Adipocyte (in vitro differentiated cells): ENCODE measurements at regions not wholly inside any gene's neighbourhood (a gene's known extent, or its start where the extent isn't known, plus 50 kb on each side); places are given as distances from the start of the nearest gene placed in this dataset.
"Not testable (repeated sequence)": the region's sequence is repeated elsewhere in the genome, so short reads cannot be mapped to it uniquely, and the experiment has no call there.

Experiments
- DNase-seq: peaks from one replicate; pipeline ENCODE4 v3.0.0-alpha.2; 2015; ENCODE audit warnings: low read depth
- H3K27me3 ChIP-seq: replicated peaks from 2 replicates; pipeline ENCODE4 v1.7.0; 2013; ENCODE audit warnings: mild to moderate bottlenecking, low read length, moderate library complexity; ENCODE audit not compliant: control insufficient read depth, insufficient read depth
- H3K36me3 ChIP-seq: 2 replicates; pipeline ENCODE4 v1.7.0; 2013; ENCODE audit warnings: low read length, mild to moderate bottlenecking, moderate library complexity; ENCODE audit not compliant: control insufficient read depth, insufficient read depth, severe bottlenecking
- H3K4me1 ChIP-seq: 2 replicates; pipeline ENCODE4 v1.7.0; 2013; ENCODE audit warnings: mild to moderate bottlenecking, low read length, moderate library complexity; ENCODE audit not compliant: control insufficient read depth, insufficient read depth
- H3K4me3 ChIP-seq: 2 replicates; pipeline ENCODE4 v1.7.0; 2013; ENCODE audit warnings: mild to moderate bottlenecking, low read length, moderate library complexity
- H3K9ac ChIP-seq: 2 replicates; pipeline ENCODE4 v1.7.0; 2013; ENCODE audit warnings: mild to moderate bottlenecking, low read length, moderate library complexity
- H3K9me3 ChIP-seq: 2 replicates; pipeline ENCODE4 v1.7.0; 2013; ENCODE audit warnings: mild to moderate bottlenecking, low read length, moderate library complexity; ENCODE audit not compliant: control insufficient read depth

GRCh38 chr17:36695710-36696109, 94.3 kb downstream of the MRM1 start:
- not testable (repeated sequence) for H3K4me1 ChIP-seq, DNase-seq, H3K9me3 ChIP-seq, H3K9ac ChIP-seq, H3K4me3 ChIP-seq, H3K36me3 ChIP-seq
- peaks cover 30% of the 10 kb centered on the region for H3K27me3 ChIP-seq

GRCh38 chr17:36696805-36697204, 95.4 kb downstream of the MRM1 start:
- no peaks in the 10 kb centered on the region for H3K36me3 ChIP-seq
- H3K4me3 ChIP-seq, result no peak overlapping the region
- H3K4me1 ChIP-seq, result peaks cover 6% of the 10 kb centered on the region
- H3K9me3 ChIP-seq, result no peaks in the 10 kb centered on the region
- no peak for DNase-seq
- H3K9ac ChIP-seq, result no peak overlapping the region
- H3K27me3 ChIP-seq, result peaks cover 23% of the 10 kb centered on the region

- Histone ChIP-seq H3K9me3 (no peaks in the 10 kb centered on the region), H3K36me3 (no peaks in the 10 kb centered on the region), H3K4me3 (no peak overlapping the region), H3K9ac (no peak overlapping the region), H3K27me3 (peaks cover 28% of the 10 kb centered on the region), H3K4me1 (peaks cover 6% of the 10 kb centered on the region)
- peak; percentile 2 for DNase-seq
These were observed 96.6 kb downstream of the MRM1 start for GRCh38 chr17:36697903-36698530.

GRCh38 chr17:36701429-36702099, 100.2 kb downstream of the MRM1 start:
- Histone ChIP-seq H3K9me3 (no peaks in the 10 kb centered on the region), H3K4me3 (no peak overlapping the region), H3K9ac (no peak overlapping the region), H3K36me3 (no peaks in the 10 kb centered on the region), H3K27me3 (peaks cover 50% of the 10 kb centered on the region), H3K4me1 (no peaks in the 10 kb centered on the region)
- no peak for DNase-seq

GRCh38 chr17:36702636-36703035, 101.3 kb downstream of the MRM1 start:
- no peak overlapping the region for H3K4me3 ChIP-seq
- H3K4me1 ChIP-seq, result no peaks in the 10 kb centered on the region
- no peaks in the 10 kb centered on the region for H3K36me3 ChIP-seq
- no peak for DNase-seq
- no peaks in the 10 kb centered on the region for H3K9me3 ChIP-seq
- no peak overlapping the region for H3K9ac ChIP-seq
- H3K27me3 ChIP-seq, result peaks cover 50% of the 10 kb centered on the region

- Histone ChIP-seq H3K9me3 (no peaks in the 10 kb centered on the region), H3K4me3 (no peak overlapping the region), H3K27me3 (peaks cover 42% of the 10 kb centered on the region), H3K36me3 (no peaks in the 10 kb centered on the region), H3K9ac (no peak overlapping the region), H3K4me1 (no peaks in the 10 kb centered on the region)
- DNase-seq, result peak; percentile 50
These were observed 102.5 kb downstream of the MRM1 start for GRCh38 chr17:36703860-36704266.

- Histone ChIP-seq H3K36me3 (no peaks in the 10 kb centered on the region), H3K9ac (no peak overlapping the region), H3K4me3 (no peak overlapping the region), H3K9me3 (no peaks in the 10 kb centered on the region), H3K4me1 (no peaks in the 10 kb centered on the region), H3K27me3 (peaks cover 29% of the 10 kb centered on the region)
- DNase-seq, result no peak
These were observed 104.0 kb downstream of the MRM1 start for GRCh38 chr17:36705283-36705795.

- Histone ChIP-seq H3K9me3 (no peaks in the 10 kb centered on the region), H3K4me3 (no peak overlapping the region), H3K36me3 (no peaks in the 10 kb centered on the region), H3K9ac (no peak overlapping the region), H3K27me3 (peaks cover 27% of the 10 kb centered on the region), H3K4me1 (no peaks in the 10 kb centered on the region)
- peak; percentile 7 for DNase-seq
These were observed 104.7 kb downstream of the MRM1 start for GRCh38 chr17:36705874-36706731.

- Histone ChIP-seq H3K27me3 (peaks cover 34% of the 10 kb centered on the region), H3K4me1 (no peaks in the 10 kb centered on the region), H3K9ac (no peak overlapping the region), H3K9me3 (no peaks in the 10 kb centered on the region), H3K36me3 (no peaks in the 10 kb centered on the region), H3K4me3 (no peak overlapping the region)
- DNase-seq, result no peak
These were observed 106.5 kb downstream of the MRM1 start for GRCh38 chr17:36707904-36708303.

GRCh38 chr17:36714789-36715188, 113.4 kb downstream of the MRM1 start:
- no peaks in the 10 kb centered on the region for H3K36me3 ChIP-seq
- DNase-seq, result no peak

GRCh38 chr17:36715951-36716350, 114.6 kb downstream of the MRM1 start:
- H3K27me3 ChIP-seq, result peaks cover 15% of the 10 kb centered on the region
- no peak overlapping the region for H3K4me3 ChIP-seq
- no peak for DNase-seq
- no peaks in the 10 kb centered on the region for H3K4me1 ChIP-seq
- H3K9ac ChIP-seq, result no peak overlapping the region
- no peaks in the 10 kb centered on the region for H3K9me3 ChIP-seq
- H3K36me3 ChIP-seq, result no peaks in the 10 kb centered on the region

More at GRCh38 chr17:36714789-36715188, 113.4 kb downstream of the MRM1 start:
- no peaks in the 10 kb centered on the region for H3K4me1 ChIP-seq
- no peaks in the 10 kb centered on the region for H3K9me3 ChIP-seq
- H3K27me3 ChIP-seq, result peaks cover 15% of the 10 kb centered on the region
- no peak overlapping the region for H3K9ac ChIP-seq
- H3K4me3 ChIP-seq, result no peak overlapping the region
